Stomach (tissue), 8 donors: ENCODE measurements at regions not wholly inside any gene's neighbourhood (a gene's known extent, or its start where the extent isn't known, plus 50 kb on each side); places are given as distances from the start of the nearest gene placed in this dataset.

Experiments used
- DNase-seq, 2 donors: peaks; one replicate each; pipeline versions ENCODE4 v3.0.0 to v3.0.0-alpha.2; 2013 to 2019
- H3K27ac ChIP-seq, 5 donors: fragments of 200-600 bp in 4 of 5; sonication (generic) in 4 of 5; one replicate each; pipeline ENCODE4 v1.5.1; 2013 to 2019; ENCODE audit warnings: mild to moderate bottlenecking in 1 of 5, moderate library complexity in 1 of 5
- H3K27me3 ChIP-seq, 3 donors: fragments of 200-600 bp; sonication (generic); one replicate each; pipeline ENCODE4 v1.5.1; 2017 to 2019; ENCODE audit warnings: mixed run types in 1 of 3
- H3K36me3 ChIP-seq, 4 donors: fragments of 200-600 bp; sonication (generic); 1 replicate in 3 of 4; 2 replicates in 1 of 4; pipeline ENCODE4 v1.5.1; 2016 to 2019
- H3K4me1 ChIP-seq, 4 donors: fragments of 200-600 bp; sonication (generic); one replicate each; pipeline ENCODE4 v1.5.1; 2016 to 2019
- H3K4me3 ChIP-seq, 4 donors: fragments of 200-600 bp; sonication (generic) in 3 of 4; one replicate each; pipeline ENCODE4 v1.5.1; 2016 to 2019; ENCODE audit warnings: mild to moderate bottlenecking in 1 of 4
- H3K9me3 ChIP-seq, 4 donors: fragments of 200-600 bp; sonication (generic); one replicate each; pipeline ENCODE4 v1.5.1; 2016 to 2019
- CTCF ChIP-seq, 7 experiments: fragments of 450-650 bp in 4 of 7; fragments of 200-600 bp in 3 of 7; sonication (generic) in 3 of 7; IDR thresholded peaks; one replicate each; pipeline ENCODE4 v1.5.1; 2016 to 2019; ENCODE audit warnings: antibody characterized with exemption in 7 of 7, control low read depth in 2 of 7, mild to moderate bottlenecking in 1 of 7
- EP300 ChIP-seq: sonication (generic); formaldehyde crosslinking; IDR thresholded peaks from one replicate; pipeline ENCODE4 v1.6.1; 2017; ENCODE audit warnings: antibody characterized with exemption
- POLR2A ChIP-seq, 4 donors: fragments of 450-650 bp; IDR thresholded peaks; one replicate each; pipeline ENCODE4 v1.6.1; 2016; ENCODE audit warnings: antibody characterized with exemption in 4 of 4, control low read depth in 2 of 4, mild to moderate bottlenecking in 1 of 4, moderate library complexity in 1 of 4
- POLR2AphosphoS5 ChIP-seq, 3 donors: sonication (generic); formaldehyde crosslinking; IDR thresholded peaks; one replicate each; pipeline ENCODE4 v1.6.1; 2016; ENCODE audit warnings: antibody characterized with exemption in 3 of 3
- WGBS, 5 donors: extraction: QIAGEN DNeasy Blood & Tissue Kit in 3 of 5; methylation state at CpG; one replicate each; pipeline versions ENCODE4 v1.1.5 to v1.1.7; 2013 to 2018; 5-methylcytosine and 5-hydroxymethylcytosine counted together
- intact Hi-C: fragments of 100-400 bp; cut with DNase I; formaldehyde crosslinking; loops from one replicate; pipeline ENCODE4 v1.15.1; 2023; ENCODE audit warnings: low total_unique reads
- donor health status: healthy with polysubstance abuse.
- donor health status: Bipolar disorder and iron deficiency.
- donor health status: healthy.

- Histone ChIP-seq H3K9me3 (peaks cover 0 to 6% (median 3%) of the 10 kb centered on the region in 4 donors), H3K36me3 (no peaks in the 10 kb centered on the region), H3K27ac (no peak overlapping the region), H3K4me3 (no peak overlapping the region), H3K27me3 (no peaks in the 10 kb centered on the region), H3K4me1 (no peaks in the 10 kb centered on the region)
- intact Hi-C loops: no loop called here
- WGBS, 5 donors: 78 to 91% (median 85%) methylated on average over 1 of the region's 1 CpG
- TF ChIP-seq EP300 (no peak), POLR2A (IDR thresholded peaks at IDR 0.05) (no peak), CTCF (IDR thresholded peaks at IDR 0.05) (no peak), POLR2AphosphoS5 (IDR thresholded peaks at IDR 0.05) (no peak)
- DNase-seq: no peak
Observed at GRCh38 chr18:6465281-6465680, 50.6 kb upstream of the L3MBTL4 start.

GRCh38 chr18:6476190-6476589 lies 61.5 kb upstream of the L3MBTL4 start:
- Histone ChIP-seq H3K4me1 (no peaks in the 10 kb centered on the region), H3K27ac (no peak overlapping the region), H3K4me3 (no peak overlapping the region), H3K36me3 (no peaks in the 10 kb centered on the region), H3K9me3 (peaks cover 0 to 2% (median 0%) of the 10 kb centered on the region in 4 donors), H3K27me3 (no peaks in the 10 kb centered on the region)
- intact Hi-C loops: no loop called here
- TF ChIP-seq EP300 (no peak), POLR2A (IDR thresholded peaks at IDR 0.05) (no peak), POLR2AphosphoS5 (IDR thresholded peaks at IDR 0.05) (no peak), CTCF (IDR thresholded peaks at IDR 0.05) (no peak)
- 33 to 69% (median 41%) methylated on average over 1 of the region's 1 CpG for WGBS, 5 donors
- DNase-seq: no peak

- TF ChIP-seq POLR2A (IDR thresholded peaks at IDR 0.05) (no peak), POLR2AphosphoS5 (IDR thresholded peaks at IDR 0.05) (no peak), CTCF (IDR thresholded peaks at IDR 0.05) (no peak), EP300 (no peak)
- Histone ChIP-seq H3K36me3 (no peaks in the 10 kb centered on the region), H3K4me1 (no peaks in the 10 kb centered on the region), H3K9me3 (no peaks in the 10 kb centered on the region), H3K27ac (no peak overlapping the region), H3K27me3 (no peaks in the 10 kb centered on the region), H3K4me3 (no peak overlapping the region)
- DNase-seq: no peak
- 71 to 98% (median 92%) methylated on average over 2 of the region's 2 CpGs for WGBS, 5 donors
- intact Hi-C loops: no loop called here
Observed at GRCh38 chr18:6476880-6477279, 62.2 kb upstream of the L3MBTL4 start.

GRCh38 chr18:6478121-6478520 lies 63.4 kb upstream of the L3MBTL4 start:
- DNase-seq: peak in 1 of 2 donors; percentile 42
- WGBS, 5 donors: 75 to 85% (median 78%) methylated on average over 6 of the region's 6 CpGs
- no peak overlapping the region for H3K27ac ChIP-seq
- intact Hi-C loops: no loop called here
- peaks cover 0 to 9% (median 2%) of the 10 kb centered on the region in 4 donors for H3K4me1 ChIP-seq
- H3K4me3 ChIP-seq: no peak overlapping the region
- no peaks in the 10 kb centered on the region for H3K9me3 ChIP-seq
- no peak for TF ChIP-seq EP300
- no peak for TF ChIP-seq POLR2AphosphoS5 (IDR thresholded peaks at IDR 0.05)
- no peak for TF ChIP-seq POLR2A (IDR thresholded peaks at IDR 0.05)
- no peaks in the 10 kb centered on the region for H3K27me3 ChIP-seq
- no peaks in the 10 kb centered on the region for H3K36me3 ChIP-seq

GRCh38 chr18:6479699-6480098 lies 65.0 kb upstream of the L3MBTL4 start:
- TF ChIP-seq CTCF (IDR thresholded peaks at IDR 0.05): no peak
- TF ChIP-seq POLR2AphosphoS5 (IDR thresholded peaks at IDR 0.05): no peak
- no peak for TF ChIP-seq POLR2A (IDR thresholded peaks at IDR 0.05)
- TF ChIP-seq EP300: no peak
- 77 to 90% (median 81%) methylated on average over 4 of the region's 4 CpGs for WGBS, 5 donors
- Histone ChIP-seq H3K36me3 (no peaks in the 10 kb centered on the region), H3K4me1 (peaks cover 0 to 9% (median 2%) of the 10 kb centered on the region in 4 donors), H3K4me3 (no peak overlapping the region), H3K9me3 (no peaks in the 10 kb centered on the region), H3K27me3 (no peaks in the 10 kb centered on the region), H3K27ac (no peak overlapping the region)
- intact Hi-C loops: loop anchor here (10.0 kb wide), 1 partner anchor 605 kb away; no protein-coding TSS in a partner anchor
- no peak for DNase-seq
